Right lobe of liver (tissue), 4 donors: ENCODE measurements at regions not wholly inside any gene's neighbourhood (a gene's known extent, or its start where the extent isn't known, plus 50 kb on each side); places are given as distances from the start of the nearest gene placed in this dataset.

Source experiments
- CTCF ChIP-seq, 4 donors: fragments of 200-600 bp in 3 of 4; fragments of 450-650 bp in 1 of 4; IDR thresholded peaks; one replicate each; pipeline versions ENCODE4 v1.5.1 to v1.8.0; 2016 to 2022; ENCODE audit warnings: antibody characterized with exemption in 4 of 4, mild to moderate bottlenecking in 2 of 4
- POLR2A ChIP-seq: fragments of 450-650 bp; IDR thresholded peaks from one replicate; pipeline ENCODE4 v1.6.1; 2017; ENCODE audit warnings: antibody characterized with exemption, mild to moderate bottlenecking
- donor health status: DM: no; HTN: no; CAD: no.
- donor health status: DM: no; HTN: no; CAD: no.
- donor health status: DM: no; HTN: yes; CAD: no.

GRCh38 chr18:34077599-34077998 is 147.1 kb downstream of the NOL4 start:
- TF ChIP-seq CTCF (IDR thresholded peaks at IDR 0.05) (peak; percentile 26 to 47 (median 40)), POLR2A (no peak)
